GM21360 (cell line): ENCODE measurements at regions not wholly inside any gene's neighbourhood (a gene's known extent, or its start where the extent isn't known, plus 50 kb on each side); places are given as distances from the start of the nearest gene placed in this dataset.
A peak's percentile ranks its signal among the peaks of the same experiment; 100 is the strongest.

Experiments used
- ATAC-seq: cut with Tn5 transposase; IDR thresholded peaks from one replicate; pipeline ENCODE4 v1.9.1; 2021; ENCODE audit warnings: mild to moderate bottlenecking, moderate library complexity; ENCODE audit not compliant: unreplicated experiment

DNA sequence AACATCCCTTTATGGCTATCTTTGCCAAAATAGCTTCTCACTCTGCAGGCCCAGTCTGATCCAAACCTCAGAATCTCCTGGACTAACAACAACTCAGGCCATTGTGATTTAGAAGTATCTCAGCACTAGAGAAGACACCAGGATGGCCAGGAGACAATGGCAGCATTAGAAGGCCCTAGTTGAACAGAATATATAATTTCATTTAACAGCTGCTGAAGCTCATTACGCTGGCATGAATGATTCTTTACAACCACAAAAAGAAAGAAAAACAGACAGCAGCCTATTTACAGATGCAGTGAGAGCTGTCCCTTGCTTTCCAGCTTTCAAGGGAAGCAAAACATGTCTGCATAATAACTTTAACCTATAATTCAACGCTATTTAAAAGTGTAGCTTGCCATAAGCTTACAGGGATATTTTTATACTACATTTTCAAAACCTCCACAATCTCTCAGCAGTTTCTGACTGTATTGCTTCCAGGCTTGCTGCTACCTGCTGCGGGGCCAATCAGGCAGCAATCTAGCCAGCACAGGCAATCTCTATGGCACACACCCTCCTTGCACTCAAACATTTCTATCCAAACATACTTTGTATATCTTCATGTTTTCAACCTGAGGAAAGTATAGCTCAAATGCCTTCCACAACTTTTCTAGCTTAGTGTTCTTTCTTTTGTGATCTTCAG lies 107.3 kb downstream of the OGFRL1 start:
- no peak for ATAC-seq

DNA sequence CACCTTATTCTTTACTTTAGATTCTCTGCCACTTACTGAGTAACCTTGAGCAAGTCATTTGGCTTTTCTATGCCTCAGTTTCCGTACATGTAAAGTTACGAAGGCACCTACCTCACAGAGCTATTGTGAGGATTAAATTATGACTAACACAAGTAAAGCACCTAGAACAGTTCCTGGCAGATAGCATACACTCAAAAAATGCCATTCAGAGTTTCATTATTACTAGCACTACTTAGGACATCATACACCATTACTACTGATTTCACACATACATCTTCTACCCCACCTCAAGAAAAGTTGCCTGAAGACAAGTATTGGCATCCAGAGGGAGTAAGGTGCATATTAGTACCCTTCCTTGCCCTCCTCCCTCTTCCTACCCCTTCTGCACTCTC lies 107.8 kb downstream of the OGFRL1 start:
- ATAC-seq = peak; percentile 95

DNA sequence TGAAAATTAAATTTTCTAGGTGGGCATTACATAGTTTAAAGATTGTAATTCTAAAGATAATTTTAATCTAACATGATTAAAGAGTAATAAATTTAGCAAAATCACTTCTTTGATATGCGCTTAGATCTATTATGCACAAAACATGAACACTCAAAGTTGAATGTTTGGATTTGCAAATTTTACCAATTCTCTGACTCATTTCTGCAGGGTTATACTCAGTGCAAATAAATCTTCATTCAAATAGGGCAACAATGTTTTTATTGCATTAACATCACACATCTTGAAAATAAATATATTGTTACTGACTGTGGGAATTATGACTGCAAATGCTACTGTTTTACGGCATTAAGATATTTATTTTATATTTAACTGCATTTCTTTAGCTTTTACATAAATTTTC lies 110.7 kb downstream of the OGFRL1 start:
- ATAC-seq = no peak

DNA sequence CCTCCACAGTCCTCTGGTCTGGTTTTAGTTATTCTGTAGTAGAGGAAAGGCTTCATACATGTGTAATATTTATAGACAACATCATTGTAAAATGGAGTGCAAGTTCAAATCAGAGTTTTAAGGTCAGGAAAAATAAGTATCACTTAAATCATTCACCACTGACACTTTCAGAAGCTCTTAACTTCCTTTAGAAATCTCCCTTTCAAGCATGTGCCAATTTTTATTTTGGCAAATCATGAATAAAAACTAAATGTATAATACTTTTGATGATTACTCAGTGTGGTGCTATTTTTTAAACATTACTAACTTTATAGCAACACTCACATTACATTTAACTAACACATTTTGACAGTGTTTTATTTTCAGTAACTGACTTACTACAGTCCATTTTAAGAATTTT lies 112.2 kb downstream of the OGFRL1 start:
- ATAC-seq = no peak

DNA sequence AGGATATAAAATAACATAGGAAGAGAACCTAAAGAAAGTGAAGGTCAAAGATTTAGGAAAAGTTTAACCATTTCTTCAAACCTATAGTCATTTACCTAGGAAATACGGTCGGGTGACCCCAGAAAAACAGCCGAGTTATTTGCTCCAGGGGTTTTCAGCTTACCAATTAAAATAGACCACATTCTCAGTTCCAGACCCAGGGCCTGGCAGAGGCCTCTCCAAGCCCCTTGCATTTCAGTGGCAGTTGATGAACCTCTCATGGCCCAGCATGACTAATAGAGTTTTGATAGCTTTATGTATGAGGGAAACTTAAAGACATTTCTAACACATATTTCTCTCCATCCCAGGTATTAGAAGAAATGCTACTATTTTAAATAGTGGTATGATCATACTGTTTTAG lies 113.5 kb downstream of the OGFRL1 start:
- no peak for ATAC-seq

DNA sequence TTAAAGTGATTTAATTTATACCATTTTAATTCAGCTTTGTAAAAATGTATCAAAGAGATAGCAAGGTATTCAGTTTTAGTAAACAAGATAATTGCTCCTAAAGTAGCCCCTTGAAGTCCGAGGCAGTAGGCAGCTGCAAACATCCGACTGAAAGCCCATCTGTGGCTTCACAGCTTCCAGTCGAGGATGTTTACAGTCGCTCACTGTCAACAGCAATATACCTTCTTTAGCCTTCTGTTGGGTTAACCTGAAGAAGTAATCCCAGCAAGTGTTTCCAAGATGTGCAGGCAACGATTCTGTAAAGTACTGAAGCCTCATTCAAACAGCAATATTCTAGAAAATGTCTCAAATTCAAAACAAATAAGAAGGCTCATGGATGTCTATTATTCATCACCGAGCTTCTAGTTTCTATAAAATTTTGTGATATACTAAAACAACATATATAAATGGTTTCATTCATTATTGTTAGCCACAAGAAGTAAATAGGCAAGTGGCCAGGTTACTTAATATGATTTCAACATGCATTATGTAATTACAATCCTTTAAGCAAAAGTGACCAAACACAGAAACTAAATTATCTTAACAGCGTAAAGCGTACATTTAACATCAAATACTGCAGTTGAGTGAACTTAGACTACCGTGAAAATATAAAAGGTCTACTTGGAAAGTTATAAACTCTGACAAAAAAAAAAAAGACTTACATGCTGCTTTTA lies 115.0 kb downstream of the OGFRL1 start:
- ATAC-seq = no peak

DNA sequence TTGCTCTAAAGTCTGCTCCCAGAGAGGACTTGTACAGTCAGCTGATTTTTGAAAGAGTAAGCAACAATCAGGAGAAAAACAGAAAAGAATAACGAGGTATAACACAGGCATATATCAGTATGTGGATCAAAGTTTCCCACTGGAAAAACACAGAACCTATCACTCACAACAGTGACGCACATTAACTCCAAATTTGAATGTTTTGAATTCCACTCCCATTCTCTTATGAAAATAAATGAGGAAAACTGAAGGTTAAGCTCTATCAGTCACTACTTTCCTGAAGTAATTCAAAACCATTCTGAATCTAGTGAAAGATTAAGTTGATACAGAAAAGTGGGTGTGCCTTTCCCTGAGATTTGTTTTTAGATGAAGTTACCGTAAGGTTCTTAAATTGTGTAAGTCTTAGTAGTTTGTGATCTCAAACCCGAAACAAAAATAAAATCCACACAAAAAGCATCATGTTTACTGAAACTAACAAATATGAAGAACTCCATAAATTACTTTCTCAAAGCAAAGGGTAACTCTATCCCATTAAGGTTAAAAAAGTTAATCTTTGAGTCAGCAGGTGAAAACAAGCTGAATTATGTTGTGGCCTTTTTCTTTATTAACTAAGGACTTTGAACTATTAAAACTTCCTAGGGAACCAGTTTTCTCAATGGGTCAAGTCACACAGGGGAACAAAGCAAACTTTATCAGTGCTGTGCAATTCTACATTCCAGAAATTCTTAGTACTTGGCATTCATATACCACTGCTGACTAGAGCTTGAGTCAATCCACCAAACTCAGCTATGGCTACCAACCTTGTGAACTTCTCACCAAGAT lies 115.7 kb downstream of the OGFRL1 start:
- no peak for ATAC-seq

DNA sequence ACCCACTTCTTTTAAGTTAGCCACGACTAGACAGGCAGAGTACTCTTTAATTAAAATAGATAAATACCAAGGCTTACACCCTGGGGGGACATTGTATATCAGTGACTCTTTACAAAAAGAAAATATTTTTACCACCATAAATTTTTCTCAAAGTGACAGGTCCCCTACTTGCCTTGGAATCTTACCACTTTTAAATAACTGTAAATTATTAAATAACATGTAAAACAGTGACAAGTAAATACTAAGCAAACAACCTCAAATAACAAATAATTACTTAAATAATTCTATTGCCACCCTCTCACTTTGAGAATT lies 116.3 kb downstream of the OGFRL1 start:
- no peak for ATAC-seq

DNA sequence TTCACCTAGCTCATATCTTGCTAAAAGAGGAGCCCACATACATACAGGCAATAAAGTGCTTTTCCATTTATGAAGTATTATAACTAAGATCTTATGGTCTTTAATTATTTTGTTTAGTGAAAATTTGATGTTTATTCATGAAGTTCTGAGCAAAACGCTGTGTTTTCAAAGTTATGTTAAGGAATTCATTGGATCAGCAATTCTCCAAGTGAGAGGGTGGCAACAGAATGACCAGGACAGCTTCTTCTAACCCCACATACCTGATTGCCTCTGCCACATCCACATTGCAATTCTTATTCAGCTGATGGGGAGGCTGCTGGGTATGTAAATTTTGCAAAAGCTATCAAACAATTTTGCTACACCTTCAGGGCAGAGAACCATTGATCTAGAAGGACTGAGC lies 116.8 kb downstream of the OGFRL1 start:
- no peak for ATAC-seq

DNA sequence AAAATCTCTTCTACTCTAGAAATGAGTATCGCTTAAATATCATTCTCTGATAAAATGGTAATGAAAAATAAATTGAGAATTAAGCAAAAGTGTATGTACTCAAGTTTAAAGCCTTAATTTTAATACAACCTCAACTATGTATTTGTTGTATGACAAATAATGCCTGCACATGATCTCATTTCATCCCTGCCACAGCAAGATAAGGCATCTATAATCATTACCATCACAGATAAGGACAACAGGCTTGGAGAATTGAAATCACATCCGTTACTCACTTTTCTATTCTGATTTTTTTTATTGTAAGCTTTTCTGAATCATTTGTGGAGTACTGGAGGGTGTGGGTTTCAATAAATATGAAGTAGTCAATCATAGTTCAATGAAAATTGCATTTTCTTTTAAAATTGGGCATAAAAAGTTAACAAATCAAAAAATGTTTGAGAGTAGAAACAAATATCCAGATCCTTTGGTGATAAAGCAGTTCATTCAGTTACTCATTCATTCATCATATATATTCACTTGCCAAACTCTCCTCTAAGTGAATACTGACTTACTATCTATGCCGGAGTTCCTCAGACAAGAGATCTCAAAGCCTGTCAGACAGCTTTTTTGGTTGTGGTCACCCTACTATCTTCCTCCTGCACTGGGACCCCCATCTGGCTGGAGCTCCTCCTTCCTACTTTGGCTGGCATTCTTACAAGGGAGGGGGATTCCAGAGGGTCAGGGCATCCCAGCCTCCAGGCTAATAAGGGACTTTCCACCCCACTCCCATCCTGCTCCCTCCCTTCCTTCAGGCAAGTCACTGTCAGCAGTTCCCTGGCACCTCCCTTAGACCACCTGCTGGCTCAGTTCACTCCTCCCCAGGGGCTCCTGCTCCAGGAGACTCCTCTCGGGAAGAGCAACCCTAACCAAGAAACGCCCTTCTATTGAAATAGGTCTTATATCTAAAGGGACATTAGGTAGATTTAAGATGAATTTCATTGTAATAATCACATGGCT lies 118.6 kb downstream of the OGFRL1 start:
- no peak for ATAC-seq

DNA sequence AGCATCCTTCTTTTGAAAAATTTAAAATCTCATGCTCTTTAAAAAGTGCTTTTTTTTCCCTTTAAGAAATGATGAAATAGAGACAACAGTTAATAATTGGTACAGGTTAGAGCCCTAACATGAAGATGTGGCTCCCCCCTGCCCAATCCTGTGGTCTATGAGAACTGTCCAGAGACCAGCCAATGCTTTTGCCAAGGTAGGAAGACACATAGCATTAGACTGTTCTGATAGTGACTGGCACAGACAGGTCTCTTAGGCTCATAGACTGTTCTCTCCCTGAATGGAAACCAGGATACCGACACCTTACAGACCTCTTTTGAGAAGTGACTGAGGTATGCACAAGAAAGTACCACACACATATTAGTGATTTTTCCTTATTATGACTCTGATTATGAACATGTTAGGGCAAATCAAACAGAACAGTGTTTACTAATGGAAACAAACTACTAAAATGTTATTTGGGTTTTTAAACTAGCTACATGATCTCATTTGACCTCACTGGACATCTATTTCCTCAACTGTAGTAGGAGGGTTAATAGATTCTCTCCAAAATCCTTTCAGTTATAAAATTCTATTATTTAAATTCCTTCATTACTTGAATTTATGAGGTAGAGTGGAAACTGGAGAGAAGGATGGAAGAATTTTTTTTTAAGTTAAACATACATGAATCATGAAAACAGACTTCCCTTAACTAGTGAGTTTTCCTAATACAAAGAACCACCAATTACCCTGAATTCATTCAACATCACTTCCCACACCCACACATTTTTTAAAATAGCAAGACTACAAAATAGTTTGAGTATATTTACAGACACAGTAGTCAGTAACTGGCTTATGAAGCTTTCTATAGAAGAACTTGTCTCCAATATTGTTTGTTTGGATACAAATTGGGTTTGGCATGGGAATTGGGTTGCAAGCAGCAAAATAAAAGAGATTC lies 120.4 kb downstream of the OGFRL1 start:
- no peak for ATAC-seq

DNA sequence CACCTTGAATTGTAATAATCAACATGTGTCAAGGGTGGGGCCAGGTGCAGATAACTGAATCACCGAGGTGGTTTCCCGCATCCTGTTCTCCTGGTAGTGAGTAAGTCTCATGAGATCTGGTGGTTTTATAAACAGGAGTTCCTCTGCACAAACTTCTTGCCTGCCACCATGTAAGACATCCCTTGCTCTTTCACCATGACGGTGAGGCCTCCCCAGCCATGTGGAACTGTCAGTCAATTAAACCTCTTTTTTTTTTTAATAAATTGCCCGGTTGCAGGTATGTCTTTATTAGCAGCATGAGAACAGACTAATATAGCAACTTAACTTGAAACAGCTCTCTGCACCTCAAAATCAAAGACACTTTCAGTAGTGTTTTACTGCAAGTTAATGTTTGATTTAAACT lies 121.6 kb downstream of the OGFRL1 start:
- ATAC-seq = no peak

DNA sequence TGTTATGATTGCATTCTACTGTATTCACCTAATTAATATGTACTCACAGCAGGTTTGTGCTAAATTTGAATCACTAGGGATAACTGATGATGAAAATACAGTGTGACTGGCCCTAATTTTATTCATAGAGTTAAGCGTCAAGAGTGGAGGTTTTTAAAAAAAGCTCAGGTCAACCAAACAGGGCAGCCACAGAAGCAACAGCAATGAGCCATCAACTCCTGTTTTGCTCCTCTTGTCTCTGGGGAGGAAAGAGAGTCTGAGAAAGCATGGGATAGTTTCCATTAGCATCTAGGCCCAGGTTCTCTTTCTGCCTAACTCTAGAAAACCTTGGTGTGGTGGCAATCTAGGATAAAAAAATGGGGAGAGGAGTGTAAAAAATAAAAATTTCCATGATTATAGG lies 122.1 kb downstream of the OGFRL1 start:
- ATAC-seq = no peak

DNA sequence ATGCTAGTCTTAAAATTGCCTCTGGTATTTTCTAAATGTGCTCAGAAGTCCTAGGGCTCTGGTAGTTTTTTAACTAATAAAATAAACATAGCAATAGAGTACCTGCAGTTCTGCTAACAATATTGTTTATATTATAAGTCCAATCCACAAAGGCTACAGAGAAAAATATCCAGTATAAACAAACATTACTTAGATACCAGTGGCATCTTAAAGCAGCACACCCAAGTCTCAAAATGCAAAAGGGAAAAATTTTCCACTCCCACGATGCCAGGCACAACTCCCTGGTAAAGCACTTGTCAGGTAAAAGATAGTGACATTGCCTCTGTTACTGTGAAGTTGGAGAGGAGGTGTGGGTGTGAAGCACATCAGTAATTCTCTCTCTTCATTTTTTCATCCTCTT lies 123.3 kb downstream of the OGFRL1 start:
- no peak for ATAC-seq

DNA sequence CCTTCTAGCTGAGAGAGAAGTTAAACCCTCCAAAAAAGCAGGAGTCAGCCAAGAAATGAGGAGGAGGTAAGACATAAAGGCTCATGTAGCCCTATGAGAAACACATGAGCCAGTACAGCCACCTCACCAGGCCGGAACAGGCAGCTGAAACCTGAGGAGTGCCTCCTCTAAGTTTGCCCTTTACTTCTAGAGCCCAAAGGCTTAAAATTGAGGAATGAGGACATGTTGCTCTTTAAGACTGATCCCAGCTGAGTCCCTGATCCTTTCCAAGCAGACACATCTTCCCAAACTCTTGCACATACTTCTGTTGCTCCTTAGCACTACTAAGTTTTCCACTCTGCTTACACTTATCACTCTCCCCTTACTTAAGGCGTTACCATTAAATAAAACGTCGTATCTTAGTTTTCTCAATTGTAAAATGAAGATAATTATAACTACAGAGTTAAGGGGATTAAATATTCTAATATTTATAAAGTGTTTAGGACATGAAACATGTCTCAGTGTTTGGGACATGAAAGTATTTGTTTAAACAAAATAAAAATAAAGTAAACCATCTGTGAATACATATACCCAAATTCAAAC lies 124.0 kb downstream of the OGFRL1 start:
- ATAC-seq = no peak

DNA sequence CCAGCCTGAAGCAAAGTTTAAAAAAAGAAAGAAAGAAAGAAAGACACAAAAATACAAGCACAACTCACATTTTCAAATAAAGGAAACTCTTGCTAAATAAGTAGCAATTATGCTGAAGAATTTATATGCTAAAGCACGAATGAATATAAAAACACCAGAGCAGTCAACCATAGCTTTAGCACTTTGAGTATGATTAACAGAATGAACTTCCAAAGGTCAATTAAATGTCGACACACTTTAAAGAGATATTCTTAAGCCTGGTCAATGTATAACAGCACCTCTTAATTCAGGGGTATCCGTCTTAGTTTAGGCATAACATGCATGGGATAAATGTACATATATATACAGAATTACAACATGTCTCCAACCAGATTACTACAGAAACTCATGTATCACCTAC lies 125.9 kb downstream of the OGFRL1 start:
- no peak for ATAC-seq

DNA sequence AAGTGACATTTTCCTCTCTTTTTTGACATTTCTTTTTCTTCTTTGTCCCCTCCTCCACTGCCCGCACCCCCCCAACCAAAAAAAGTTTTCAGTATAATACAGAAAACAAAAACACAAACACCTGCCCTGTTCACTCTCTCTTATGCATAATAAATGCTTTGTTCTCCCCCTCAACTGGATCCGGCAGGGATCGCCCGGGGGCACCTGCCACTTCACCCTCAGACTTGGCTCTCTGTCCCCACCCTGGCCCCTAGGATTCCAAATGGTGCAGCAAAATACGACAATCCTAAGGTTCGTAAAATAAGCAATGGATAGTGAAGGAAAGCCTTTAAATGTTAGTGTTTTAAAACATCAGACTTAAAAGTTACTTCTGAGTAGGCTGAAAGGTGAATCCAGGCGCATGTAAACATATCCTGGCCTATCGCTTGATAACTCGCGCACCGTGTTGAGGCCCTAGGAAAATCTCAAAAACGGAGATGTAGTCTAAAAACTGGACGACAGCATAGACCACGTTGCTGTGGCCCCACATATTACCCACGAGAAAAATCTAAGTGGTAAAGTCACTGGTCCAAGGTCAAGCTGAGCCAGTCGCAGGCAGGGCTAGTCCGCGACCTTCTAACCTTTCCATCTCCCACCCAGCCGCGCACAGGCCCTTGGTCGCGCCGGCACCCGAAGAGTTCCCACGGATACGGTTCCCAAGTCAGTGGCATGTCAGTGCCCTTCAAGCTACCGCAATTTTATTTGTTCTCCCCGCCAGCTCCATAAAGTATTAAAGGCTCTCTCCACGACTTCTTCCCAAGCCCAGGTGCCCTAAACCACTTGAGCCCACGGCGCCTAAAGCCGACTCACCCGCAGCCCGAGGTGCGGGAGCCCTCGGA lies 130.8 kb downstream of the OGFRL1 start:
- no peak for ATAC-seq

DNA sequence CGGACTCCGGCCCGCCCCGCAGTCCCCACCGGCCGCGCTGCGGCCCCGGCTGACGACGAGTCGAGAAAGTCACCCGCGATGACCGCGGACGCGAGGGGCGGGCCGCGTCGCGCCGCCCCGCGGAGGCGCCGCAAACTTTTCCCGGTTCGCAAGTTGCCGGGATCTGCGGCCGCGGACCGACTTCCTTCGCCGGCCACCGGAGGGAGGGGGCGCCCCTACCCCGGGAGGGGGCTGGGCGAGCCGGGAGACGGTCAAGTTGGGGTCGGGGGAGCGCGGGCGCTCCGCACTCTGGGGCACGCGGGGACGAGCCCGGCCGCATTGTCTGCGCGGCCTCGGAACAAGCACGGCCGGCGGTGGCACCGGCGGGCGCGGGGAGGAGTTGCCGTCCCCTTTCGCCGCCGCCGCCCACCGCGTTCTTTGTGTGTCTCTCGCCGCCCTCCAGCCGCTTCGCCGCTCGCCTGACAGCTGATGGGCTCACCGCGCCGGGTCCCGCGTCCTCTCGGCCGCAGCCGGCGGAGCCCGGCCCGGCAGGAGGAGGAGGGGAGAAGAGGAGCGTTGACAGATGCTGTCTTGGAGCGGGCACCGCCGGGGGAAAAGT lies 131.6 kb downstream of the OGFRL1 start:
- ATAC-seq = peak; percentile 50
